GM12878 (cell line): ENCODE measurements at regions not wholly inside any gene's neighbourhood (a gene's known extent, or its start where the extent isn't known, plus 50 kb on each side); places are given as distances from the start of the nearest gene placed in this dataset.
"Not testable (repeated sequence)": the region's sequence is repeated elsewhere in the genome, so short reads cannot be mapped to it uniquely, and the experiment has no call there.

Experiments
- CEBPB ChIP-seq, 2 experiments: fragments of 150-350 bp in 1 of 2; IDR thresholded peaks; 2 replicates each; pipeline ENCODE4 v1.6.1; 2012 to 2014; ENCODE audit warnings: low read depth in 2 of 2, low read length in 2 of 2, borderline replicate concordance in 1 of 2, inconsistent platforms in 1 of 2
- CTCF ChIP-seq, 3 experiments: IDR thresholded peaks in 2 of 3; conservative IDR thresholded peaks in 1 of 3; 2 replicates each; pipeline ENCODE4 v1.5.1; 2011; ENCODE audit warnings: low read depth in 3 of 3, low read length in 3 of 3, mild to moderate bottlenecking in 3 of 3, control low read depth in 2 of 3, moderate library complexity in 2 of 3, inconsistent platforms in 1 of 3, mixed read lengths in 1 of 3; ENCODE audit not compliant: control insufficient read depth in 2 of 3, insufficient read depth in 1 of 3; ENCODE audit errors: extremely low read depth in 1 of 3
- FOS ChIP-seq: IDR thresholded peaks from 3 replicates; pipeline ENCODE4 v1.6.1; 2011; ENCODE audit warnings: borderline replicate concordance; ENCODE audit not compliant: insufficient read length; ENCODE audit errors: extremely low read depth
- FOXM1 ChIP-seq: IDR thresholded peaks from 2 replicates; pipeline ENCODE4 v1.6.1; 2012; ENCODE audit warnings: low read depth, mild to moderate bottlenecking, inconsistent platforms, low read length, moderate library complexity
- MAX ChIP-seq: IDR thresholded peaks from 2 replicates; pipeline ENCODE4 v1.6.1; 2012; ENCODE audit warnings: low read depth, low read length, improper control_type of control experiment
- POLR2A ChIP-seq: IDR thresholded peaks from 2 replicates; pipeline ENCODE4 v1.6.1; 2011; ENCODE audit warnings: low read depth, mild to moderate bottlenecking, low read length
- POLR2AphosphoS2 ChIP-seq: IDR thresholded peaks from 2 replicates; pipeline ENCODE4 v1.6.1; 2011; ENCODE audit warnings: low read depth, mild to moderate bottlenecking, low read length, improper control_type of control experiment, moderate library complexity
- SMAD5 ChIP-seq: IDR thresholded peaks from 2 replicates; pipeline ENCODE4 v1.6.1; 2016; ENCODE audit warnings: antibody characterized with exemption, low read depth
- SMARCA5 ChIP-seq: fragments of 450-650 bp; IDR thresholded peaks from 2 replicates; pipeline ENCODE4 v1.6.1; 2017; ENCODE audit warnings: mild to moderate bottlenecking
- TAF1 ChIP-seq: IDR thresholded peaks from 2 replicates; pipeline ENCODE4 v1.6.1; 2011; ENCODE audit warnings: mild to moderate bottlenecking, low read depth, low read length, borderline replicate concordance

- not testable (repeated sequence) for TF ChIP-seq TAF1; CEBPB (IDR thresholded peaks at IDR 0.05; ENCODE audit: borderline replicate concordance in 1 of 2, low read depth in 2 of 2, low read length in 2 of 2); SMAD5; CTCF (IDR thresholded peaks at IDR 0.05 in 2 of 3, conservative IDR thresholded peaks at IDR 0.05 in 1 of 3; ENCODE audit: control insufficient read depth in 2 of 3, extremely low read depth in 1 of 3, insufficient read depth in 1 of 3, low read depth in 3 of 3, low read length in 3 of 3); POLR2AphosphoS2; FOXM1; POLR2A; MAX; SMARCA5; FOS
These were observed 85.1 kb upstream of the KYNU start for GRCh38 chr2:142792328-142792727.
